HUES64 (cell line): ENCODE measurements at regions not wholly inside any gene's neighbourhood (a gene's known extent, or its start where the extent isn't known, plus 50 kb on each side); places are given as distances from the start of the nearest gene placed in this dataset.
"Not testable (repeated sequence)": the region's sequence is repeated elsewhere in the genome, so short reads cannot be mapped to it uniquely, and the experiment has no call there.

Experiments used
- H3K27ac ChIP-seq: 2 replicates; pipeline ENCODE4 v1.7.0; 2013; ENCODE audit warnings: low read depth, low read length, inconsistent platforms
- H3K27me3 ChIP-seq: 2 replicates; pipeline ENCODE4 v1.6.1; 2013; ENCODE audit warnings: mild to moderate bottlenecking, low read length; ENCODE audit not compliant: insufficient read depth
- H3K36me3 ChIP-seq: 2 replicates; pipeline ENCODE4 v1.6.1; 2013; ENCODE audit warnings: mild to moderate bottlenecking, low read length; ENCODE audit not compliant: insufficient read depth
- H3K4me1 ChIP-seq: 2 replicates; pipeline ENCODE4 v1.6.1; 2013; ENCODE audit warnings: mild to moderate bottlenecking, low read length, moderate library complexity; ENCODE audit not compliant: insufficient read depth
- H3K4me3 ChIP-seq: 2 replicates; pipeline ENCODE4 v1.5.1; 2013; ENCODE audit warnings: mild to moderate bottlenecking, low read length, moderate library complexity
- H3K9ac ChIP-seq: 2 replicates; pipeline ENCODE4 v1.6.1; 2013; ENCODE audit warnings: mild to moderate bottlenecking, low read depth, low read length
- H3K9me3 ChIP-seq: 2 replicates; pipeline ENCODE4 v1.6.1; 2013; ENCODE audit warnings: low read depth, low read length; ENCODE audit not compliant: insufficient read depth
- WGBS: fragments of 150-250, 120-280 bp; methylation state at CpG from one replicate; pipeline ENCODE4 v1.1.7; 2013; ENCODE audit warnings: missing lambda C conversion rate; 5-methylcytosine and 5-hydroxymethylcytosine counted together

DNA sequence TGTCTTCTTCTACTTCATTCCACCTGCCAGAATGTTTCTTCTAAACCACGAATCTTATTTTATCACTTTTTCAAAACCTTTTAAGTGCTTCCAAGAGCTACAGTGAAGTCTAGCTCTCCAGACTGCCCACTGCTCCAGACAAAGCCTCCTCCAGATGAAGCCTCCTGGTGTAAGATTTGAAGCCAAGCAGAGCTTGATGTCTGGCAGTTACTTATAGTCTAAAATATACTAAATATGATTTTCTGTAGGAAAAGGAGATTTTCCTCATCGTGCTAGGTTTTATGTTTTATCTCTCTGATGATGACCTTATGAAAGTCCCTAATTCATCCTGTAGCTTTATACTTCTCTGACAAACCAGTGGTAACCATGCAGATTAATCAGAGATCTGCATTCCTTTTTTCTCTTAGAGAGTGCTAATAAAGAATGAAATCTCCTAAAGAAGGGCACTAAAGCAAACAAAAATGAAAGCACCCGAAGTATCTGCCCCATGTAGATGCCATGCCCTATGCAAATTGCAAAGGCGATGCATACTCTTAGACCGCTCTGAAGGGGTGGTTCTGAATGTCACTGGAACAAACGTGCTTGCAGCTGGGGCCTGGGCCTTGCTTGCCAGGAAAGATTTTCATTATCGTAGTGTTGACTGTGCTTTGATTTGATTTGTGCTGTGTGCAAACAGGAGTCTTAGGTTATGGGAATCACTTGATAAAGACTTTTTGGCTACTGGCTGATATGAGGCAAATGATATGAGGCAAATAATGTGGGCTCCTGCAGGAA is 314.2 kb downstream of the PID1 start:
- Histone ChIP-seq H3K9ac (no peak overlapping the region), H3K4me1 (no peaks in the 10 kb centered on the region), H3K27me3 (no peaks in the 10 kb centered on the region), H3K36me3 (no peaks in the 10 kb centered on the region), H3K9me3 (no peaks in the 10 kb centered on the region), H3K4me3 (no peak overlapping the region), H3K27ac (no peak overlapping the region)
- WGBS: 81% methylated on average over 6 of the region's 7 CpGs

DNA sequence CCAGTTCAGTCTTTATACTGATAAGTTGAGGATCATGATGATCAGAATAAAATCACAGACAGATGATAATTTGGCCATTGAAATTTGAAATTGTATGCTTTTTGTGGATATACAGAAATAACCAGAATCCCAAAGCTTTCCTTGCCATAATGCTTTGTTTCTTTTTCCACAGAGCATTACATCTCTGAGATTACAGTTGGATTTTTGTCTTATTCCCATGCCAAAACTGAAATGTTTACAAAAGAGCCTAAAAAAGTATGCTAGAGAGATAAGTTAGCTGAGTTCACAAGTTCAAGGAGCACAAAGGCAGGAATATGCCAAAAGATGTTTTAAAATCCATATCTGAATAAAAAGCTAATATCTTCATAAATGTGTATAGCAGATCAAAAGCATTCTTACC is 321.3 kb downstream of the PID1 start:
- H3K9ac ChIP-seq: no peak overlapping the region
- no peaks in the 10 kb centered on the region for H3K27me3 ChIP-seq
- H3K4me3 ChIP-seq: no peak overlapping the region
- H3K27ac ChIP-seq: no peak overlapping the region
- no peaks in the 10 kb centered on the region for H3K36me3 ChIP-seq
- H3K4me1 ChIP-seq: no peaks in the 10 kb centered on the region
- no peaks in the 10 kb centered on the region for H3K9me3 ChIP-seq

DNA sequence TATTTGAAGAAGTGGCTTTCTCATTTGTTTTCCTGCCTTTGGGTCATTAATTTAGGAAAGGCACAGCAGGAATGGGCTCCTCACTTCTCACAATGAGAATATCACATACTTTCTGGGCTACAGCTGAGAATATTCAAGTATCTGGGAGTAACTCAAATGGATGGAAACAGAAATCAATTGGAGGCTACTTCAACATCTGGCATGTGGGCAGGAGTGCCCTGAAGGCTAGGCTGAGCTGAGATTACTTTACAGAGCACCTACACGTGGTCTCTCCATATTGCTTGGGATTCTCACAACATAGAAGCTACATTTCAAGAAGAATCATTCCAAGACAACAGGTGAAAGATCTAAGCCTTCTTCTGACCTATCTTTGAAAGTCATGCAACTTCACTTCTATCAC is 325.4 kb downstream of the PID1 start:
- Histone ChIP-seq H3K27ac (no peak overlapping the region), H3K4me1 (no peaks in the 10 kb centered on the region), H3K27me3 (no peaks in the 10 kb centered on the region), H3K9ac (no peak overlapping the region), H3K9me3 (no peaks in the 10 kb centered on the region), H3K4me3 (no peak overlapping the region), H3K36me3 (no peaks in the 10 kb centered on the region)
- WGBS: 56% methylated on average over 1 of the region's 1 CpG

DNA sequence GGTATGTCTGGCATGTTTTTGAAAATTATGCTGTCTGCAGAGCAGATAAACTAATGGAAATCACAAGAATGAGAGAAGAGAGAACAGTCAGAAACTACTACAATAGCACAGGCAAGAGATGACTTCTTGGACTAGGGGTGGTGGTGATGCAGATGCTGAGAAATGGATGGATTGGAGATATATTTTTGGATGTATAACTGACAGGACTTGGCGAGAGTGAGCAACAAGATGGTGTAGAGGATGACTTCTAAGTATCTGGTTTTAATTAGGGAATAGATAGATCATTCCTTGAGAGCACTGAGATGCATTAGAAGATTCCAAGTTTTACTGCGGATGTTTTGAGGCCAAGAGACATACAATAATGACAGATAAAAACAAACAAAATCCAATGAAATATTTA is 328.2 kb downstream of the PID1 start:
- Histone ChIP-seq H3K9me3 (no peaks in the 10 kb centered on the region), H3K9ac (no peak overlapping the region), H3K27ac (no peak overlapping the region), H3K4me3 (no peak overlapping the region), H3K36me3 (no peaks in the 10 kb centered on the region), H3K4me1 (no peaks in the 10 kb centered on the region), H3K27me3 (no peaks in the 10 kb centered on the region)
- WGBS: 88% methylated on average over 1 of the region's 2 CpGs

DNA sequence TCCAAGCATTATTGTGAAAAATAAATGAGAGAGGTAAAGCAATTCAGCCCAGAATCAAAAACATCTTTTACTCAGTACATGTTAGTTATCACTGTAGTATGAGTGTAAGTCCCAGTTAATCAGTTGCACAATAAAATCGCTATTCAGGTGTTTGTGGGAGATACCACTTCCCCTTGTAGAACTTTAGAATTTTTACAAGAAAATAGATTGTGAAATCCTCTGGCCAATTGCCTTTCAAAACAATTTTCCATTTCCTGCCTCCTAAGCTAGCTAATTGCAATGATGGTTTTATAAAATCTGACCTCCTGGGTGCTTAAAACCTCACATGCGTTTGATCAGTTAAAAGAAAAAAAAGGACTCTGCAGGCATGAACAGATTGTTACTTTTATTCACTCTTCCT is 332.5 kb downstream of the PID1 start:
- H3K9ac ChIP-seq: no peak overlapping the region
- 90% methylated on average over 2 of the region's 2 CpGs for WGBS
- no peak overlapping the region for H3K27ac ChIP-seq
- no peaks in the 10 kb centered on the region for H3K36me3 ChIP-seq
- H3K27me3 ChIP-seq: no peaks in the 10 kb centered on the region
- H3K9me3 ChIP-seq: peaks cover 6% of the 10 kb centered on the region; the same call in 1 of the 2 replicates
- H3K4me3 ChIP-seq: no peak overlapping the region
- H3K4me1 ChIP-seq: no peaks in the 10 kb centered on the region

DNA sequence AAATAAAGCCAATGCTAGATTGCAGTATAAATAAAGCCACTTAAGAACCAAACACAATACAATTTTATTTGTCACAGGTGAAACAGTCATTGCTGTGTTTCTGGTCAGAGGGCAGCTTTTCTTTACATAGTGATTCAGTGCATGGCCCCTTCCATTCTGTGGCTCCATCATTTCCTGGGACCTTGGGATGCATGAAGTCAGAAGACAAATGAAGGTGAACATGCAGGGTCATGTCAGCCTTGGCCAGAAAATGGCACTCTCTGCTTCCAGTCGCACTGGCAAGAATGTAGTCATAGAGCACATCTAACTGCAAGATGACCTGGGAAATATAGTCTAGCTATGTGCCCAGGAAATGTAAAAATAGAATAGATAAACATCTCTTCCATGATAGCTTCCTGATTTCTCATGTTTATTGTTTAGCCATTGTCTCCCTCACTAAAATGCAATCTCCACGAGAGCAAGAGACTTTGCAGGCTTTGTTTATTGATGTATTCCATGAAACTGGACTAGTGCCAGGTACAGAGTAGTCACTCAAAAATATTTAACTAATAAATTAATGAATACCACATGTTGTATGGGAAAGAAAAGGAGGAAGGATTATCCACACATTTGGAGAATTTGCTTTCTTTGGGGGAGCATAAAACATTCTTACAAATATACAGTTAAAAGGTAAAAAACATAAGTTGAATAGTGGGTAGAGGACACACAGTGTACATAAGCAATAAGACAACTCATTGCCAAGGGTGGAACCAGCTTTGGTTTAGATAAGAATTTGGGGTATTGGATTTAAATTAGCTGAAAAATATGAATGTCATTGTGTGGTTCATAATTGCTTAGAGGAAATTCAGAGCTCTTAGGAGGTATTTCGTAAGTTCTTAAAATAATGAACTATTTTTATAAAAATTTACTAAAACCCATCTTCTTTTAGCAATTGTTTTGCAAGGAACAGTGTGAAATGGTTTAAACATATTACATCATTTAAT is 343.8 kb downstream of the PID1 start:
- H3K9me3 ChIP-seq: peaks cover 5% of the 10 kb centered on the region; the same call in 1 of the 2 replicates
- H3K36me3 ChIP-seq: no peaks in the 10 kb centered on the region
- H3K4me1 ChIP-seq: no peaks in the 10 kb centered on the region
- no peak overlapping the region for H3K4me3 ChIP-seq
- H3K9ac ChIP-seq: no peak overlapping the region
- no peaks in the 10 kb centered on the region for H3K27me3 ChIP-seq
- H3K27ac ChIP-seq: no peak overlapping the region
- WGBS: 85% methylated on average over 1 of the region's 3 CpGs

DNA sequence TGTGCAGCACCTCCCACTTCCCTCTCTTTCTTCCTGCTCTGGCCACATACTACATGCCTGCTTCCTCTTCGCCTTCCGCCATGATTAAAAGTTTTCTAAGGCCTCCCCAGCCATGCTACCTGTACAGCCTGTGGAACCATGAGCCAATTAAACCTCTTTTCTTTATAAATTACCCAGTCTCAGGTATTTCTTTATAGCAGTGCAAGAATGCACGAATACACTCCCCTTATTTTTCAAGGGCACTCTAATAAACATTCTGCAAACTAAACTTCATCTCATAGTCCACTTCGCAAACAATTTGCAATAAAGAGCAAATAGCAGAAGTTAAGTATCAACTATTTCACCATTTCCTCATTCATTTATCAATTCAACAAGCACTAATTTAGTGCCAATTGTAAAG is 351.3 kb downstream of the PID1 start:
- Histone ChIP-seq H3K27ac (no peak overlapping the region), H3K4me1 (no peaks in the 10 kb centered on the region), H3K27me3 (no peaks in the 10 kb centered on the region), H3K9me3 (no peaks in the 10 kb centered on the region), H3K36me3 (no peaks in the 10 kb centered on the region), H3K4me3 (no peak overlapping the region), H3K9ac (no peak overlapping the region)
- WGBS: 97% methylated on average over 4 of the region's 4 CpGs

DNA sequence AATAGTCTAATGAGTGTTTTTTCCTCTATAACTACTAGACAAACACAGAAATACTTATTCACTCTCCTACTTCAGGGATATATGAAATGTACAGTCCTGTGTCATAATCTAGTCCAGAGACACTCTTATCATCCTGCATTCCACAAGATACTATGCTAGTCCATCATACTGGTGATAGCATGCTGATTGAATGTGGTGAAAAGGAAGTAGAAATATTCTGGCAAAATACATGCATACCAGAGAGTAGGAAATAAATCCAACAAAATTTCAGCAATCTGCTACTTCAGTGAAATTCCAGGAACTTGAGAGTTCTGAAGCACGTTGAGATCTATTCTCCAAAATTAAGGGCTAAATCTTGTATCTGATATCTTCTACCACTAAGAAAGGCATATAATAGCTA is 353.9 kb downstream of the PID1 start:
- 82% methylated on average over 1 of the region's 1 CpG for WGBS

DNA sequence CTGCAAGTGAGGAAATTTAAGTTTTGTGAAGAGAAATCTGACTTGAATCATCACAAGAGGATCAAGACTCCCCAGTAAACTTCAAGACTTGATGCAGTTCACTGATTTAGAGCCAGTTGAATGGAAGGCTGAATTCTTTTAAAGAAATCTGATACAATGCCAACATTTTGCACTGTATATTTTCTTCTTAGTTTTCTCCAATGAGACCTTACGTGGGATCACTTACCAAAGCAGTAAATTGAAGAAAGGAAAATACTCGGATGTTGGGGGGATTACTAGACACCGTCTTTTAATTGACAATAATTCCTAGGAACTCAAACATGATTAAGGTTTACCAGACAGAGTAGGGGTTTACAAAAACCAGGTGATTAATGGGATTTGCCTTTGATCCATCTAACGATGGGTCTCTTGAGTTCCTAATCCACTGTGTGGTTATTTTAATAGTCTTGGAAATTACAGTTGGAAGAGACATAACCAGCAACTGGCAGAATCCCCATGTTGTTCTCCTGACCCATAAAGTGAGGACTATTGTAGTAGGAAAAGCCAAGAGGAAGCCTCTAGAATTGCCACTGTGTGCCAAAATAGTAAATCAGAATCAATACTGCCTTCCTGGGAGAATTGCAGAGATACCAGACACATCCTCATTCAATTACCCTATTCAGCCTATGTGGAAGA is 354.5 kb downstream of the PID1 start:
- no peaks in the 10 kb centered on the region for H3K27me3 ChIP-seq
- 92% methylated on average over 4 of the region's 4 CpGs for WGBS
- H3K4me1 ChIP-seq: no peaks in the 10 kb centered on the region
- no peak overlapping the region for H3K9ac ChIP-seq
- H3K9me3 ChIP-seq: no peaks in the 10 kb centered on the region
- H3K4me3 ChIP-seq: no peak overlapping the region
- no peak overlapping the region for H3K27ac ChIP-seq
- no peaks in the 10 kb centered on the region for H3K36me3 ChIP-seq

More for the DNA sequence above, 353.9 kb downstream of the PID1 start:
- H3K4me3 ChIP-seq: no peak overlapping the region
- H3K36me3 ChIP-seq: no peaks in the 10 kb centered on the region
- H3K9me3 ChIP-seq: no peaks in the 10 kb centered on the region
- no peak overlapping the region for H3K27ac ChIP-seq
- H3K4me1 ChIP-seq: no peaks in the 10 kb centered on the region
- H3K27me3 ChIP-seq: no peaks in the 10 kb centered on the region
- no peak overlapping the region for H3K9ac ChIP-seq

DNA sequence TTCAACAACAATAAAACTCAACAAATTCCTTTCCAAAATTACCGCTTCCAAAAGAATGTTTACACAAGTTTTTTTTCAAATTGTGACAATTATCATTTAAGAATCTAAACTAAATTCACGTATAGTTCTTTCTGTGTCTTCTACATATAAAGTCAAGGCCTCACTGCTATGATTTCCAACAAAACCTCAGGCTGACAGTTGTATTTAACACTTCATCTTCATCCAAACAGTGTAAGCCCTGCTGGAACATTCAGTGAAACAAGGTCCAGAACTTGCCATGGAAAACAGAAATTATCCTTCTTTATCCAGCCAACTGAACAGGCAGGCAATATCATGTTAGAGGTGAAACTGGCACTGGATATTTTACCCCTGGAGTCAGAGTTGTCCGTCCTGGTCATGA is 357.9 kb downstream of the PID1 start:
- H3K4me3 ChIP-seq: no peak overlapping the region
- H3K9me3 ChIP-seq: no peaks in the 10 kb centered on the region
- no peak overlapping the region for H3K9ac ChIP-seq
- no peaks in the 10 kb centered on the region for H3K27me3 ChIP-seq
- H3K4me1 ChIP-seq: no peaks in the 10 kb centered on the region
- H3K36me3 ChIP-seq: no peaks in the 10 kb centered on the region
- H3K27ac ChIP-seq: no peak overlapping the region
- 96% methylated on average over 3 of the region's 3 CpGs for WGBS

DNA sequence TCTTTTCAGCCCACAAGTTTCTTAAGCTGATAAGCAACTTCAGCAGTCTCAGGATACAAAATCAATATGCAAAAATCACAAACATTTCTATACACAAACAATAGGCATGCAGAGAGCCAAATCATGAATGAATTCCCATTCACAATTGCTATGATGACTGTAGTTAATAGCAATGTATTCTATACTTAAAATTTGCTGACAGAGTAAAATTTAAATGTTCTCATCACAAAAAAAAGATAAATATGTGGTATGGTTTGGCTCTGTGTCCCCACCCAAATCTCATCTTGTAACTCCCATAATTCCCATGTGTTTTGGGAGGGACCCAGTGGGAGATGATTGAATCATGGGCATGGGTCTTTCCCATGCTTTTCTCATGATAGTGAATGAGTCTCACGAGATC is 360.2 kb downstream of the PID1 start:
- not testable (repeated sequence) for H3K27ac ChIP-seq, H3K27me3 ChIP-seq, H3K4me3 ChIP-seq, H3K9me3 ChIP-seq, H3K36me3 ChIP-seq, H3K9ac ChIP-seq, H3K4me1 ChIP-seq
- 95% methylated on average over 1 of the region's 1 CpG for WGBS
